Duodenal mucosa (tissue), 2 donors: ENCODE measurements at regions not wholly inside any gene's neighbourhood (a gene's known extent, or its start where the extent isn't known, plus 50 kb on each side); places are given as distances from the start of the nearest gene placed in this dataset.
"Not testable (repeated sequence)": the region's sequence is repeated elsewhere in the genome, so short reads cannot be mapped to it uniquely, and the experiment has no call there.

Experiments
- H3K27ac ChIP-seq: one replicate; pipeline ENCODE4 v1.7.0; 2013; ENCODE audit warnings: low read depth, low read length
- H3K27me3 ChIP-seq, 2 donors: one replicate each; pipeline ENCODE4 v1.7.0; 2013; ENCODE audit warnings: low read length in 2 of 2, control low read depth in 1 of 2; ENCODE audit not compliant: insufficient read depth in 2 of 2, control insufficient read depth in 1 of 2
- H3K36me3 ChIP-seq, 2 donors: one replicate each; pipeline ENCODE4 v1.7.0; 2013; ENCODE audit warnings: low read length in 2 of 2, control low read depth in 1 of 2; ENCODE audit not compliant: insufficient read depth in 2 of 2, control insufficient read depth in 1 of 2
- H3K4me1 ChIP-seq, 2 donors: one replicate each; pipeline ENCODE4 v1.7.0; 2013; ENCODE audit warnings: low read length in 2 of 2, control low read depth in 1 of 2; ENCODE audit not compliant: insufficient read depth in 2 of 2, control insufficient read depth in 1 of 2
- H3K4me3 ChIP-seq, 2 donors: one replicate each; pipeline ENCODE4 v1.7.0; 2013; ENCODE audit warnings: low read length in 2 of 2, low read depth in 1 of 2
- H3K9ac ChIP-seq, 2 donors: one replicate each; pipeline ENCODE4 v1.7.0; 2013; ENCODE audit warnings: low read length in 2 of 2, low read depth in 1 of 2
- H3K9me3 ChIP-seq, 2 donors: one replicate each; pipeline ENCODE4 v1.7.0; 2013; ENCODE audit warnings: low read length in 2 of 2, control low read depth in 1 of 2; ENCODE audit not compliant: control insufficient read depth in 1 of 2

GRCh38 chr2:230637486-230637885, 75.2 kb upstream of the CAB39 start:
- not testable (repeated sequence) for H3K9me3 ChIP-seq, H3K36me3 ChIP-seq, H3K27me3 ChIP-seq, H3K4me3 ChIP-seq, H3K27ac ChIP-seq, H3K9ac ChIP-seq, H3K4me1 ChIP-seq

GRCh38 chr2:230640540-230641011, 72.1 kb upstream of the CAB39 start:
- H3K9me3 ChIP-seq = no peaks in the 10 kb centered on the region
- H3K9ac ChIP-seq = no peak overlapping the region
- H3K36me3 ChIP-seq = no peaks in the 10 kb centered on the region
- no peak overlapping the region for H3K27ac ChIP-seq
- H3K4me1 ChIP-seq = peaks cover 5% of the 10 kb centered on the region in 2 donors
- no peaks in the 10 kb centered on the region for H3K27me3 ChIP-seq
- no peak overlapping the region for H3K4me3 ChIP-seq

GRCh38 chr2:230642966-230643365, 69.7 kb upstream of the CAB39 start:
- peaks cover 5% of the 10 kb centered on the region in 2 donors for H3K4me1 ChIP-seq
- H3K27me3 ChIP-seq = no peaks in the 10 kb centered on the region
- no peaks in the 10 kb centered on the region for H3K36me3 ChIP-seq
- H3K27ac ChIP-seq = no peak overlapping the region
- no peak overlapping the region for H3K4me3 ChIP-seq
- no peak overlapping the region for H3K9ac ChIP-seq
- H3K9me3 ChIP-seq = no peaks in the 10 kb centered on the region

GRCh38 chr2:230643576-230644291, 68.9 kb upstream of the CAB39 start:
- peak overlapping the region; percentile 39 for H3K27ac ChIP-seq
- no peak overlapping the region for H3K4me3 ChIP-seq
- H3K36me3 ChIP-seq = no peaks in the 10 kb centered on the region
- H3K9ac ChIP-seq = no peak overlapping the region
- H3K27me3 ChIP-seq = no peaks in the 10 kb centered on the region
- H3K4me1 ChIP-seq = peaks cover 5% of the 10 kb centered on the region in 2 donors
- no peaks in the 10 kb centered on the region for H3K9me3 ChIP-seq

- Histone ChIP-seq H3K27ac (no peak overlapping the region), H3K4me1 (peaks cover 5% of the 10 kb centered on the region in 2 donors), H3K9me3 (no peaks in the 10 kb centered on the region), H3K36me3 (no peaks in the 10 kb centered on the region), H3K27me3 (no peaks in the 10 kb centered on the region), H3K4me3 (no peak overlapping the region), H3K9ac (no peak overlapping the region)
Observed at GRCh38 chr2:230644356-230644935, 68.2 kb upstream of the CAB39 start.

GRCh38 chr2:230648356-230648755, 64.3 kb upstream of the CAB39 start:
- Histone ChIP-seq H3K9me3 (no peaks in the 10 kb centered on the region), H3K27ac (no peak overlapping the region), H3K27me3 (no peaks in the 10 kb centered on the region), H3K4me3 (no peak overlapping the region), H3K4me1 (peaks cover 5% of the 10 kb centered on the region in 2 donors), H3K9ac (no peak overlapping the region), H3K36me3 (no peaks in the 10 kb centered on the region)

- Histone ChIP-seq H3K4me1 (no peaks in the 10 kb centered on the region), H3K9ac (no peak overlapping the region)
Observed at GRCh38 chr2:230650585-230651137, 62.0 kb upstream of the CAB39 start.

GRCh38 chr2:230654057-230654456, 58.6 kb upstream of the CAB39 start:
- Histone ChIP-seq H3K9me3 (no peaks in the 10 kb centered on the region), H3K27ac (no peak overlapping the region), H3K4me3 (no peak overlapping the region), H3K9ac (no peak overlapping the region), H3K36me3 (no peaks in the 10 kb centered on the region), H3K4me1 (peaks cover 3 to 6% of the 10 kb centered on the region in 2 donors), H3K27me3 (no peaks in the 10 kb centered on the region)

More at GRCh38 chr2:230650585-230651137, 62.0 kb upstream of the CAB39 start:
- no peaks in the 10 kb centered on the region for H3K27me3 ChIP-seq
- H3K36me3 ChIP-seq = no peaks in the 10 kb centered on the region
- H3K9me3 ChIP-seq = no peaks in the 10 kb centered on the region
- no peak overlapping the region for H3K27ac ChIP-seq
- no peak overlapping the region for H3K4me3 ChIP-seq

- H3K4me3 ChIP-seq = no peak overlapping the region
- no peak overlapping the region for H3K27ac ChIP-seq
- H3K4me1 ChIP-seq = peaks cover 17 to 20% of the 10 kb centered on the region in 2 donors
- H3K36me3 ChIP-seq = no peaks in the 10 kb centered on the region
- H3K9ac ChIP-seq = no peak overlapping the region
- no peaks in the 10 kb centered on the region for H3K27me3 ChIP-seq
- H3K9me3 ChIP-seq = no peaks in the 10 kb centered on the region
Observed at GRCh38 chr2:230657462-230657861, 55.2 kb upstream of the CAB39 start.

GRCh38 chr2:230657906-230658305, 54.7 kb upstream of the CAB39 start:
- H3K27ac ChIP-seq = no peak overlapping the region
- no peak overlapping the region for H3K4me3 ChIP-seq
- H3K27me3 ChIP-seq = no peaks in the 10 kb centered on the region
- peaks cover 17 to 22% of the 10 kb centered on the region in 2 donors for H3K4me1 ChIP-seq
- no peaks in the 10 kb centered on the region for H3K36me3 ChIP-seq
- H3K9ac ChIP-seq = no peak overlapping the region
- no peaks in the 10 kb centered on the region for H3K9me3 ChIP-seq
